Lower lobe of right lung (tissue), 2 donors: ENCODE measurements at regions not wholly inside any gene's neighbourhood (a gene's known extent, or its start where the extent isn't known, plus 50 kb on each side); places are given as distances from the start of the nearest gene placed in this dataset.

Experiments used
- ATAC-seq, 2 donors: fragments of 200-7000 bp; cut with Tn5 transposase; one replicate each; pipeline ENCODE4 v1.9.1; 2020 to 2022; ENCODE audit warnings: mild to moderate bottlenecking in 2 of 2, moderate library complexity in 2 of 2
- DNase-seq: peaks from one replicate; pipeline ENCODE4 v3.0.0-alpha.2; 2020
- H3K27ac ChIP-seq: fragments of 200-600 bp; one replicate; pipeline ENCODE4 v1.8.0; 2022
- H3K27me3 ChIP-seq: fragments of 200-600 bp; one replicate; pipeline ENCODE4 v1.8.0; 2022; ENCODE audit warnings: low read depth
- H3K36me3 ChIP-seq: fragments of 200-600 bp; one replicate; pipeline ENCODE4 v1.8.0; 2022; ENCODE audit warnings: mild to moderate bottlenecking
- H3K4me1 ChIP-seq: fragments of 200-600 bp; one replicate; pipeline ENCODE4 v1.8.0; 2022
- H3K4me3 ChIP-seq: fragments of 200-600 bp; one replicate; pipeline ENCODE4 v1.8.0; 2022; ENCODE audit warnings: mild to moderate bottlenecking
- H3K9me3 ChIP-seq: fragments of 200-600 bp; one replicate; pipeline ENCODE4 v1.8.0; 2022
- intact Hi-C: fragments of 100-400 bp; cut with DNase I; formaldehyde crosslinking; loops from one replicate; pipeline ENCODE4 v1.11.0; 2022
- TF ChIP-seq, protein P1 (sequence below): fragments of 200-600 bp; IDR thresholded peaks from one replicate; pipeline ENCODE4 v1.8.0; 2022; ENCODE audit warnings: antibody characterized with exemption, mild to moderate bottlenecking
- donor health status: DM: no; HTN: yes; CAD: no; lungs with severe emphysema.

DNA sequence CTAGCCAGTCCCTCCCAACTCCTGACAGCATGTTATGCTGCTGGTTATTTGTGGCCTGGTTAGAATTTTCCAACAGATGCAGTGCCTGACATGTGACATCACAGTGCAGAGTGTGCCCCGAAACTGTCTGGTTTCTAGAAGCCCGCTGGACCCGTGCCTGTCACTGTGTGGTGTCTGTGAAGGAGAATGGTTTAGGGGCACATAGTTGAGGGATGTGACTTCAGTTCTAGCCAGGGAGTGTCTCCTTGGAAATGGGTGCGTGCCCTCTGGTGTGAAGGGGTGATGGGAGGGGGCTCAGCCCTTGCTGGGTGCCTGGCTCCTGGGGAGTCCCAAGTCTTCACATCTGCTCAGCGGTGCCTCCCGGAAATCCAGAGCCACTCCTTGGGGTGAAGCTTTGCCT, 303.6 kb downstream of the GLRX3 start:
- H3K4me3 ChIP-seq = no peak overlapping the region
- TF ChIP-seq, protein P1, sequence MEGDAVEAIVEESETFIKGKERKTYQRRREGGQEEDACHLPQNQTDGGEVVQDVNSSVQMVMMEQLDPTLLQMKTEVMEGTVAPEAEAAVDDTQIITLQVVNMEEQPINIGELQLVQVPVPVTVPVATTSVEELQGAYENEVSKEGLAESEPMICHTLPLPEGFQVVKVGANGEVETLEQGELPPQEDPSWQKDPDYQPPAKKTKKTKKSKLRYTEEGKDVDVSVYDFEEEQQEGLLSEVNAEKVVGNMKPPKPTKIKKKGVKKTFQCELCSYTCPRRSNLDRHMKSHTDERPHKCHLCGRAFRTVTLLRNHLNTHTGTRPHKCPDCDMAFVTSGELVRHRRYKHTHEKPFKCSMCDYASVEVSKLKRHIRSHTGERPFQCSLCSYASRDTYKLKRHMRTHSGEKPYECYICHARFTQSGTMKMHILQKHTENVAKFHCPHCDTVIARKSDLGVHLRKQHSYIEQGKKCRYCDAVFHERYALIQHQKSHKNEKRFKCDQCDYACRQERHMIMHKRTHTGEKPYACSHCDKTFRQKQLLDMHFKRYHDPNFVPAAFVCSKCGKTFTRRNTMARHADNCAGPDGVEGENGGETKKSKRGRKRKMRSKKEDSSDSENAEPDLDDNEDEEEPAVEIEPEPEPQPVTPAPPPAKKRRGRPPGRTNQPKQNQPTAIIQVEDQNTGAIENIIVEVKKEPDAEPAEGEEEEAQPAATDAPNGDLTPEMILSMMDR = no peak
- DNase-seq (no peak), ATAC-seq (no peak)
- H3K36me3 ChIP-seq = no peaks in the 10 kb centered on the region
- peaks cover 5% of the 10 kb centered on the region for H3K27me3 ChIP-seq
- intact Hi-C loops = no loop called here
- no peak overlapping the region for H3K27ac ChIP-seq
- H3K9me3 ChIP-seq = no peaks in the 10 kb centered on the region
- H3K4me1 ChIP-seq = no peaks in the 10 kb centered on the region

DNA sequence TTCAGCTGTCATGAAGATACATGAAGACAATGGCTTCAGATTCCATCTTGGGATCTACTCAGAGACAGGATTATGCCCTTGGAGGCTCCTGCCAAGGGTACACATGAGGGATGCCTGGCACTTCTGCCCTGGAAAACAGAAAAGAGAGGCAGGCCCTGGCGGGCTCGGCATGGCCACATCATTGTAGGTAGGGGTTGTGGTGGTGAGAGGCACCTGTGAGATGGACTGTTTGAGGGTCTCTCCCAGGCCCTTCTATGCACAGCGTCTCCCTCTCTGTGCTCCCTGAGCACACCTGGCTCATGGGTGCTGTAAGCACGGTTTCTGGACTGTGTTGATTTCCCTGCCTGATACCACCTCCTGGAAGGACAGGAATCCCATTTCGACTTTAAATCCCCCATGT, 304.3 kb downstream of the GLRX3 start:
- TF ChIP-seq, protein P1 = no peak
- Histone ChIP-seq H3K27me3 (peaks cover 5% of the 10 kb centered on the region), H3K36me3 (no peaks in the 10 kb centered on the region), H3K27ac (no peak overlapping the region), H3K4me1 (no peaks in the 10 kb centered on the region), H3K9me3 (no peaks in the 10 kb centered on the region), H3K4me3 (no peak overlapping the region)
- ATAC-seq (no peak), DNase-seq (no peak)
- intact Hi-C loops = no loop called here

DNA sequence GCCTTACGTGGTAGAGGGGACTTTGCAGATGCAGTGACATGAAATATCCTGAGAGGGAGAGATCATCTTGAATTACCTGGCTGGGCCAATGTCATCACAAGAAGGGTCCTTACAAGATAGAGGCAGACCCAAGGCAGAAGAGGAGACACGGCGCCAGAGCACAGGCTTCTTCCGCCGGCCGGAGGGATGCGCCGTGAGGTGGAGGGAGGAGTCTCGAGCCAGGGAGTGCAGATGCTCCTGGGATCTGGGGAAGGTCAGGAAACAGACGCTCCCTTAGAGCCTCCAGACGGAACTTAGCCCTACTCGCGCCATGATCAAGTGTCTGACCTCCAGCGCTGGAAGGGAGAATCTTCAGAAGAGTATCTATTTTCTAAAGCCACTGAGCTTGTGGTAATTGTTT, 304.8 kb downstream of the GLRX3 start:
- Histone ChIP-seq H3K4me3 (no peak overlapping the region), H3K36me3 (no peaks in the 10 kb centered on the region), H3K27ac (no peak overlapping the region), H3K27me3 (peaks cover 5% of the 10 kb centered on the region), H3K4me1 (no peaks in the 10 kb centered on the region), H3K9me3 (no peaks in the 10 kb centered on the region)
- no peak for DNase-seq
- ATAC-seq = no peak
- TF ChIP-seq, protein P1 = no peak
- intact Hi-C loops = no loop called here

DNA sequence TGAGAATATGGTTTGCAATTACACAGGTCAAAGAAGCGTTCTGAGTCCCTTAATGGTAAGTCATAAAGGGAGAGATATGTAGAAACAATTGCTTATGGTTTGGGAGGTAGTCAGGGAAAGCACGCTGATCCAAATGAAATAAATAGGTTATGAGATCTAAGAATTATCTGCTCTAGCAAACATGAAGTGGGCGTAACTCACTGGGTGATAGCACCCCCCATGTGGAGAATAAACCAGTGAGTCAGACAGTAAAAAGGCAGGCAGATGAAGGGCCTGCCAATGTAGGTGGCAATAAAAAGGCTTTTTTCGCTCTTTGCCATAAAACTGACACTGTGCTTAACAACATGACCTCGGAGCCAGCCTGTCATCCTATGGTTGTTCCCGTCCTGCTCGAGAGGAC, 306.9 kb downstream of the GLRX3 start:
- H3K9me3 ChIP-seq = no peaks in the 10 kb centered on the region
- H3K27me3 ChIP-seq = peaks cover 5% of the 10 kb centered on the region
- no peaks in the 10 kb centered on the region for H3K36me3 ChIP-seq
- no peaks in the 10 kb centered on the region for H3K4me1 ChIP-seq
- ATAC-seq = no peak
- no peak overlapping the region for H3K4me3 ChIP-seq
- intact Hi-C loops = no loop called here
- no peak for DNase-seq
- no peak overlapping the region for H3K27ac ChIP-seq
- TF ChIP-seq, protein P1 = no peak

DNA sequence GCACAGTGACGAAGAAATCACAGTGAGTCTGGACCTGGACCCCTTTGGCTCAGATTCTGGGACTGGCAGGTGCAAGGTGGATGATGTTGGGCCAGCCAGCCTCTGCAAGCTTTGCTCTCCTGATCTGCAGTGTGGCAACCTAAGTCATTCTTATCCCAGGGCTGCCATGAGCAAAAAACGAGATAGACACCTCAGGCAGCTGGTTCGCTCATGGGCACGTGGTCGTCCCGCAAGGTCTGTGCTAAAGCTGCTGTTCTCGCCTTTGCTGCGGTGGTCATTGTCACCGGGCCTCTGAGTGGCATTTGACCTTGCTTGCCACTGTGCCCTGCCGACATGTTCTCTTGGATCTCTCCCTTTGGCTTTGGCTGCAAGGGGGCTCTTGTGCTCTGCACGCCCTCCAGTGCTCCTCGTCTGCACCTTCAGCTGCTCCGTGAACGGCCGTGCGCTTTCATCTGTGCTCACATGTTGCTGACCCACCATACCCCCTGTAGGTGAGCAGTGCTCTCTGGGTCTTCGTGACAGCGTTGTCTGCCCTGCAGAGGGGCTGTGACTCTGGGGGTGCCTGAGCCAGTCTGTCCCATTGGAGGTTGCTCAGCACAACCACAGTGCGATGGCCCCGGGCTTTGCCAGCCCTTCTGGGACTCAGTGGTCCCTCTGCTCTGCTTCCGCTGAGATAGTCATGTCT, 317.0 kb downstream of the GLRX3 start:
- intact Hi-C loops = no loop called here
- Histone ChIP-seq H3K9me3 (no peaks in the 10 kb centered on the region), H3K4me1 (no peaks in the 10 kb centered on the region), H3K36me3 (no peaks in the 10 kb centered on the region), H3K4me3 (no peak overlapping the region), H3K27me3 (peaks cover 5% of the 10 kb centered on the region), H3K27ac (no peak overlapping the region)
- no peak for DNase-seq
- TF ChIP-seq, protein P1 = no peak
- ATAC-seq = peak in 1 of 2 donors; percentile 40
